OCI-LY7 (cell line): ENCODE measurements at regions not wholly inside any gene's neighbourhood (a gene's known extent, or its start where the extent isn't known, plus 50 kb on each side); places are given as distances from the start of the nearest gene placed in this dataset.

Experiments used
- BruUV-seq: library from RNA; stranded (reverse); fragments of 400-500 nt; replicated peaks from 2 replicates; lab custom pipeline; 2021; lab: Mats Ljungman, UMichigan
- CTCF ChIA-PET: fragments of 300-600 bp; sonication (Branson Sonifier 250); formaldehyde crosslinking; loops from one replicate; lab custom pipeline; 2022; ENCODE audit warnings: antibody characterized with exemption; ENCODE audit not compliant: unreplicated experiment; lab: Charles Lee
- POLR2A ChIA-PET: fragments of 300-600 bp; sonication (Branson Sonifier 250); formaldehyde crosslinking; loops from one replicate; lab custom pipeline; 2022; ENCODE audit warnings: antibody characterized with exemption; lab: Charles Lee
- DNase-seq: peaks from one replicate; pipeline ENCODE4 v3.0.0-alpha.2; 2015; ENCODE audit warnings: low spot score
- H2AFZ ChIP-seq: fragments of 200-600 bp; sonication (generic), shearing (Covaris generic); 2 replicates; pipeline ENCODE4 v1.6.1; 2014; ENCODE audit warnings: mild to moderate bottlenecking, antibody characterized with exemption, low read length, moderate library complexity
- H3K27ac ChIP-seq: fragments of 200-600 bp; sonication (generic); 2 replicates; pipeline ENCODE4 v1.5.1; 2014; ENCODE audit warnings: mixed run types, low read depth, mild to moderate bottlenecking, moderate library complexity, low read length, inconsistent platforms; ENCODE audit not compliant: poor library complexity, severe bottlenecking
- H3K36me3 ChIP-seq: fragments of 200-600 bp; sonication (generic); 2 replicates; pipeline ENCODE4 v1.6.1; 2014; ENCODE audit warnings: mild to moderate bottlenecking, antibody characterized with exemption, low read length, moderate library complexity, mixed read lengths; ENCODE audit not compliant: insufficient read depth
- H3K4me1 ChIP-seq: fragments of 200-600 bp; sonication (generic); 2 replicates; pipeline ENCODE4 v1.5.1; 2014; ENCODE audit warnings: mild to moderate bottlenecking, low read length; ENCODE audit not compliant: insufficient read depth, poor library complexity, severe bottlenecking
- H3K4me2 ChIP-seq: fragments of 200-600 bp; sonication (generic); 2 replicates; pipeline ENCODE4 v1.6.1; 2014; ENCODE audit warnings: mild to moderate bottlenecking, low read length
- H3K4me3 ChIP-seq: fragments of 200-600 bp; sonication (generic); 2 replicates; pipeline ENCODE4 v1.5.1; 2014; ENCODE audit warnings: mild to moderate bottlenecking, low read depth, low read length; ENCODE audit not compliant: poor library complexity, severe bottlenecking
- H3K79me2 ChIP-seq: fragments of 200-600 bp; sonication (generic); 2 replicates; pipeline ENCODE4 v1.6.1; 2016; ENCODE audit warnings: low read depth, mild to moderate bottlenecking, low read length, moderate library complexity, mixed read lengths; ENCODE audit not compliant: insufficient read depth
- H3K9me2 ChIP-seq: fragments of 200-600 bp; sonication (generic); 2 replicates; pipeline ENCODE4 v1.6.1; 2016; ENCODE audit warnings: mild to moderate bottlenecking, low read length, mixed read lengths; ENCODE audit not compliant: insufficient read depth
- H3K9me3 ChIP-seq: fragments of 200-600 bp; sonication (generic); 2 replicates; pipeline ENCODE4 v1.6.1; 2014; ENCODE audit warnings: mild to moderate bottlenecking, mixed run types, low read length, mixed read lengths
- H4K20me1 ChIP-seq: fragments of 200-600 bp; sonication (generic); 2 replicates; pipeline ENCODE4 v1.6.1; 2014; ENCODE audit warnings: mild to moderate bottlenecking, antibody characterized with exemption, low read length, moderate library complexity, mixed read lengths; ENCODE audit not compliant: insufficient read depth
- EZH2phosphoT487 ChIP-seq: fragments of 200-600 bp; sonication (generic); IDR thresholded peaks from 2 replicates; pipeline ENCODE4 v1.6.1; 2018; ENCODE audit warnings: low read depth, borderline replicate concordance, mild to moderate bottlenecking, mixed run types, antibody characterized with exemption, low read length, moderate library complexity, mixed read lengths
- intact Hi-C: fragments of 100-400 bp; cut with micrococcal nuclease; formaldehyde crosslinking; loops from one replicate; pipeline ENCODE4 v1.10.0; 2022; ENCODE audit not compliant: unreplicated experiment
- TF ChIP-seq, protein P1 (sequence below): fragments of 200-600 bp; sonication (generic); conservative IDR thresholded peaks from 2 replicates; pipeline ENCODE4 v1.5.1; 2014; ENCODE audit warnings: mild to moderate bottlenecking, antibody characterized with exemption, low read length, moderate library complexity, mixed read lengths

DNA sequence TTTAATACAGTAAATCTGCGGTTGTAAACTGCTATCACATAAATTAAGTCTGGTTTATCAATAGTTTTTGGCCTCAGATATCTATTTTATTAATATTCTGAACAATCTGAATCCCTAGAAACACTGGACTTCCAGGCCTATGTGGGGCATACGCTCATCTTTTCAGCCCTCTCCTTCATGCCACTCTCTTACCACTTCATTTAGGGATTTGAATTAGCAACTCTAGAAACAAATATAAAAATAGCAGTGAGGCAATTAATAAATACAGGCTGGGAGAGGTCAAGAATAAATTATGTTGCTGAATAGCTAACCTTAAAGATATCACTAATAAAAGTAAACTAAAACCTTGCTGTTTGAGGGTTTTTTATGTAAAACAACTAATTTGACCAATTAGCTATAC lies 480.3 kb upstream of the CD180 start:
- H3K4me3 ChIP-seq = no peak overlapping the region
- H3K4me2 ChIP-seq = no peak overlapping the region
- no peaks in the 10 kb centered on the region for H3K79me2 ChIP-seq
- no peak for TF ChIP-seq EZH2phosphoT487
- TF ChIP-seq, protein P1, sequence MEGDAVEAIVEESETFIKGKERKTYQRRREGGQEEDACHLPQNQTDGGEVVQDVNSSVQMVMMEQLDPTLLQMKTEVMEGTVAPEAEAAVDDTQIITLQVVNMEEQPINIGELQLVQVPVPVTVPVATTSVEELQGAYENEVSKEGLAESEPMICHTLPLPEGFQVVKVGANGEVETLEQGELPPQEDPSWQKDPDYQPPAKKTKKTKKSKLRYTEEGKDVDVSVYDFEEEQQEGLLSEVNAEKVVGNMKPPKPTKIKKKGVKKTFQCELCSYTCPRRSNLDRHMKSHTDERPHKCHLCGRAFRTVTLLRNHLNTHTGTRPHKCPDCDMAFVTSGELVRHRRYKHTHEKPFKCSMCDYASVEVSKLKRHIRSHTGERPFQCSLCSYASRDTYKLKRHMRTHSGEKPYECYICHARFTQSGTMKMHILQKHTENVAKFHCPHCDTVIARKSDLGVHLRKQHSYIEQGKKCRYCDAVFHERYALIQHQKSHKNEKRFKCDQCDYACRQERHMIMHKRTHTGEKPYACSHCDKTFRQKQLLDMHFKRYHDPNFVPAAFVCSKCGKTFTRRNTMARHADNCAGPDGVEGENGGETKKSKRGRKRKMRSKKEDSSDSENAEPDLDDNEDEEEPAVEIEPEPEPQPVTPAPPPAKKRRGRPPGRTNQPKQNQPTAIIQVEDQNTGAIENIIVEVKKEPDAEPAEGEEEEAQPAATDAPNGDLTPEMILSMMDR = no peak
- no peaks in the 10 kb centered on the region for H3K36me3 ChIP-seq
- no peaks in the 10 kb centered on the region for H3K4me1 ChIP-seq
- CTCF ChIA-PET = no interaction called here
- no peak for DNase-seq
- H4K20me1 ChIP-seq = no peaks in the 10 kb centered on the region
- BruUV-seq = no TSS peak
- no peak overlapping the region for H2AFZ ChIP-seq
- H3K9me3 ChIP-seq = no peaks in the 10 kb centered on the region
- intact Hi-C loops = no loop called here
- no peak overlapping the region for H3K27ac ChIP-seq
- H3K9me2 ChIP-seq = no peaks in the 10 kb centered on the region
- POLR2A ChIA-PET = interaction anchor here (0.6 kb wide), 1 partner anchor 96 kb away, joined by 7 read pairs; no protein-coding TSS in a partner anchor

DNA sequence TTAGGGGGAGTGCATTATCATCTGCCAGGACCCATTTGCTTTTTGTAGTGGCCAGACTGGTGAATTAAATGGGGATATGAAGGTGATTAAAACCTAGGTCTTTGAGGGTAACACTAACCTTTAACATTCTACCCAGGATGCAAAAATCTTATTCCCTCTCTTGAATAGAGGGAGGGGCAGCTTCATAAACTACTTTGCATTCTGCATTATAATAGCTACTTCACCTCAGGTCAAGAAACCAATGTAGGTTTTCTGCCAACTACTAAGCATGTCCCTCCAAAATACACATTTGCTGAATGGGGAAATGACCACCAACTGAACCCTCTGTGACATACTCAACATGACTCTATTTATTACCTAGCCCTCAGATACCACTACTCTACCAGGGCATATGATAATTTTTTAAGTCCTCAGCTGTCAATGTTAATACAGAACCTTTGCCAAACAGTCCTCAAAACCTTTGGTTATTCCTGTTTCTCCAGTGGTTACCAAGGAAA lies 477.6 kb upstream of the CD180 start:
- H4K20me1 ChIP-seq = no peaks in the 10 kb centered on the region
- H3K4me1 ChIP-seq = no peaks in the 10 kb centered on the region
- no peaks in the 10 kb centered on the region for H3K9me2 ChIP-seq
- no peaks in the 10 kb centered on the region for H3K9me3 ChIP-seq
- BruUV-seq = no TSS peak
- TF ChIP-seq, protein P1 = no peak
- TF ChIP-seq EZH2phosphoT487 = no peak
- CTCF ChIA-PET = no interaction called here
- H3K36me3 ChIP-seq = no peaks in the 10 kb centered on the region
- no peak for DNase-seq
- H3K4me3 ChIP-seq = no peak overlapping the region
- POLR2A ChIA-PET = interaction anchor here (0.5 kb wide), 1 partner anchor 342 kb away, joined by 3 read pairs; no protein-coding TSS in a partner anchor
- H3K4me2 ChIP-seq = no peak overlapping the region
- H2AFZ ChIP-seq = no peak overlapping the region
- no peaks in the 10 kb centered on the region for H3K79me2 ChIP-seq
- no peak overlapping the region for H3K27ac ChIP-seq
- intact Hi-C loops = no loop called here

DNA sequence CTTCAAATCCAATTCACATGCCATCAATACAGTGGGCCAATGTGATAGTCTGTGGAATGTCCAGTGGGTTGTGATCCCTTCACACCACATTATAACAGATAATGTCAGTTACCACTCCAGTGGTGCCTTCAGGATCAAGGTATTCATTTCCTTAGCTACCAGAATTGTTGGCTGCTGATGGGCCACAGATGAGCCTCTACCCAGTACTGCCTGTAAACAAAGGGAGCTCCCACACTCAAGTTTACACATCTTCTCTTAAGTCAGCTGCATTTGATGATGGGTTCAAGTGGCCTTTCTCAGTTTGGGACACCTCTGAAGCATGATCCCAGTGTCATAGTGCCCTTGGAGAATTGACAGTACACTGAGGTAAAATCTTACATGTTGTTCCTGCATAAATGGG lies 477.0 kb upstream of the CD180 start:
- H3K4me2 ChIP-seq = no peak overlapping the region
- H4K20me1 ChIP-seq = no peaks in the 10 kb centered on the region
- intact Hi-C loops = no loop called here
- BruUV-seq = no TSS peak
- ChIA-PET CTCF (no interaction called here), POLR2A (interaction anchor here (0.5 kb wide), 1 partner anchor 341 kb away, joined by 3 read pairs; no protein-coding TSS in a partner anchor)
- H3K9me3 ChIP-seq = no peaks in the 10 kb centered on the region
- no peaks in the 10 kb centered on the region for H3K36me3 ChIP-seq
- H3K4me1 ChIP-seq = no peaks in the 10 kb centered on the region
- no peak overlapping the region for H3K4me3 ChIP-seq
- H2AFZ ChIP-seq = no peak overlapping the region
- no peaks in the 10 kb centered on the region for H3K9me2 ChIP-seq
- H3K79me2 ChIP-seq = no peaks in the 10 kb centered on the region
- H3K27ac ChIP-seq = no peak overlapping the region
- DNase-seq = no peak
- TF ChIP-seq EZH2phosphoT487 = no peak
- TF ChIP-seq, protein P1 = no peak
